ENCODE measurements at regions not wholly inside any gene's neighbourhood (a gene's known extent, or its start where the extent isn't known, plus 50 kb on each side); places are given as distances from the start of the nearest gene placed in this dataset.

- Histone ChIP-seq H3K36me3 (ENCODE audit: insufficient read depth) (no peaks in the 10 kb centered on the region), H3K27me3 (ENCODE audit: insufficient read depth) (no peaks in the 10 kb centered on the region), H3K9me2 (ENCODE audit: insufficient read depth) (no peaks in the 10 kb centered on the region; the same call in 1 of the 2 replicates), H2AFZ (no peak overlapping the region), H3K4me1 (ENCODE audit: insufficient read depth) (peaks cover 5% of the 10 kb centered on the region; the same call in 1 of the 2 replicates), H3K4me2 (no peak overlapping the region), H3K27ac (ENCODE audit: low read depth) (no peak overlapping the region), H3K4me3 (no peak overlapping the region), H3K79me2 (replicated peaks; ENCODE audit: insufficient read depth) (no peaks in the 10 kb centered on the region), H4K20me1 (replicated peaks; ENCODE audit: insufficient read depth) (no peaks in the 10 kb centered on the region), H3F3A (replicated peaks; ENCODE audit: low read depth) (no peaks in the 10 kb centered on the region)
- H3K4me1 Mint-ChIP-seq, result peaks cover 5% of the 10 kb centered on the region; the same call in 2 of the 3 replicates
- DNase-seq (ENCODE audit: low spot score), result no peak
- ATAC-seq, result no peak
- no peak overlapping the region for H3K4me3 Mint-ChIP-seq
- no peak overlapping the region for H3K27ac Mint-ChIP-seq
- H3K9me3 Mint-ChIP-seq, result peaks cover 9% of the 10 kb centered on the region; the same call in 1 of the 3 replicates
- peaks cover 3% of the 10 kb centered on the region for H3K27me3 Mint-ChIP-seq (ENCODE audit: insufficient read depth, low read depth, poor library complexity)
- peaks cover 3% of the 10 kb centered on the region; the same call in 2 of the 3 replicates for H3K36me3 Mint-ChIP-seq (ENCODE audit: low read depth)
- TF ChIP-seq POLR2AphosphoS5 (IDR thresholded peaks at IDR 0.05; ENCODE audit: low read depth) (no peak), STAT1 (IDR thresholded peaks at IDR 0.05; ENCODE audit: unreplicated experiment) (no peak), REST (IDR thresholded peaks at IDR 0.05; ENCODE audit: unreplicated experiment) (no peak), CTCF (conservative IDR thresholded peaks at IDR 0.05; ENCODE audit: low read depth in 2 of 2) (no peak), EZH2phosphoT487 (IDR thresholded peaks at IDR 0.05; ENCODE audit: unreplicated experiment) (no peak), JUNB (IDR thresholded peaks at IDR 0.05; ENCODE audit: unreplicated experiment) (no peak), ZNF462 (CRISPR knock-in tag; IDR thresholded peaks at IDR 0.05) (no peak), EZH2 (IDR thresholded peaks at IDR 0.05; ENCODE audit: low read depth, unreplicated experiment) (no peak)
Observed at GRCh38 chr20:39767352-39767751, 805.2 kb downstream of the DHX35 start.
